GM12878 (cell line): ENCODE measurements at regions not wholly inside any gene's neighbourhood (a gene's known extent, or its start where the extent isn't known, plus 50 kb on each side); places are given as distances from the start of the nearest gene placed in this dataset.

Source experiments
- ATAC-seq: fragments of 200-7000 bp; cut with Tn5 transposase; 3 replicates; pipeline ENCODE4 v1.9.1; 2020; ENCODE audit warnings: mild to moderate bottlenecking, moderate library complexity
- BruUV-seq: library from RNA; stranded (reverse); fragments of 400-500 nt; replicated peaks from 2 replicates; lab custom pipeline; 2021; lab: Mats Ljungman, UMichigan
- CTCF ChIA-PET: fragments of 300-600 bp; sonication (Branson Sonifier 250); formaldehyde crosslinking; extraction: SDS; loops from one replicate; lab custom pipeline; 2021; ENCODE audit warnings: inconsistent platforms; lab: Yijun Ruan, JAX
- POLR2A ChIA-PET: fragments of 350-600 bp; formaldehyde crosslinking; extraction: SDS; loops from one replicate; lab custom pipeline; 2021; ENCODE audit warnings: inconsistent platforms; lab: Charles Lee
- RAD21 ChIA-PET: fragments of 300-600 bp; sonication (Branson Sonifier 250); formaldehyde crosslinking; loops from one replicate; lab custom pipeline; 2023; ENCODE audit warnings: antibody characterized with exemption; ENCODE audit not compliant: unreplicated experiment; lab: Charles Lee
- SMC1A ChIA-PET: fragments of 300-600 bp; sonication (Branson Sonifier 250); formaldehyde crosslinking; loops from one replicate; lab custom pipeline; 2023; ENCODE audit not compliant: unreplicated experiment, uncharacterized antibody; lab: Charles Lee
- DNase-seq: peaks from one replicate; pipeline ENCODE4 v3.0.0-alpha.2; 2011; ENCODE audit warnings: low read depth, low spot score
- FAIRE-seq: peaks from 3 replicates; lab custom pipeline; 2011; peaks lifted over from hg19 to GRCh38; lab: Jason Lieb, UNC
- H2AFZ ChIP-seq: 2 replicates; pipeline ENCODE4 v1.6.0; 2011; ENCODE audit warnings: low read depth, low read length, control low read depth; ENCODE audit not compliant: control insufficient read depth
- H3K27ac ChIP-seq: 2 replicates; pipeline ENCODE4 v1.5.1; 2011; ENCODE audit warnings: control low read depth; ENCODE audit not compliant: control insufficient read depth, insufficient read depth
- H3K27me3 ChIP-seq, 2 experiments: replicated peaks in 1 of 2; 2 replicates each; pipeline versions ENCODE4 v1.6.0 to v1.6.1; 2011; ENCODE audit warnings: low read length in 1 of 2; ENCODE audit not compliant: control insufficient read depth in 2 of 2, insufficient read depth in 2 of 2
- H3K36me3 ChIP-seq, 2 experiments: 2 replicates each; pipeline ENCODE4 v1.5.1; 2011; ENCODE audit warnings: low read length in 1 of 2; ENCODE audit not compliant: control insufficient read depth in 2 of 2, insufficient read depth in 2 of 2
- H3K4me1 ChIP-seq: 2 replicates; pipeline ENCODE4 v1.6.1; 2011; ENCODE audit warnings: mild to moderate bottlenecking, low read length, moderate library complexity, mixed read lengths; ENCODE audit not compliant: control insufficient read depth, insufficient read depth
- H3K4me2 ChIP-seq: 2 replicates; pipeline ENCODE4 v1.6.0; 2011; ENCODE audit warnings: control low read depth; ENCODE audit not compliant: control insufficient read depth, insufficient read depth
- H3K4me3 ChIP-seq: fragments of 200-600 bp; sonication (generic); 2 replicates; pipeline ENCODE4 v1.5.1; 2016
- H3K79me2 ChIP-seq: 2 replicates; pipeline ENCODE4 v1.6.0; 2011; ENCODE audit warnings: low read length; ENCODE audit not compliant: control insufficient read depth, insufficient read depth
- H3K9ac ChIP-seq: 2 replicates; pipeline ENCODE4 v1.8.0; 2011; ENCODE audit warnings: low read length, control low read depth, mixed read lengths; ENCODE audit not compliant: control insufficient read depth, insufficient read depth
- H3K9me3 ChIP-seq: replicated peaks from 3 replicates; pipeline ENCODE4 v1.5.1; 2011; ENCODE audit warnings: mild to moderate bottlenecking, low read length; ENCODE audit not compliant: control insufficient read depth, insufficient read depth
- H4K20me1 ChIP-seq: 2 replicates; pipeline ENCODE4 v1.6.0; 2011; ENCODE audit not compliant: control insufficient read depth, insufficient read depth
- SMAD1 ChIP-seq: fragments of 450-650 bp; IDR thresholded peaks from 2 replicates; pipeline ENCODE4 v1.6.1; 2018; ENCODE audit warnings: mild to moderate bottlenecking, low read depth; ENCODE audit not compliant: partially characterized antibody
- TAF1 ChIP-seq: IDR thresholded peaks from 2 replicates; pipeline ENCODE4 v1.6.1; 2011; ENCODE audit warnings: mild to moderate bottlenecking, low read depth, low read length, borderline replicate concordance
- TCF12 ChIP-seq: IDR thresholded peaks from 2 replicates; pipeline ENCODE4 v1.6.1; 2011; ENCODE audit warnings: low read depth, mild to moderate bottlenecking, low read length
- TCF3 ChIP-seq: IDR thresholded peaks from 2 replicates; pipeline ENCODE4 v1.6.1; 2012; ENCODE audit warnings: low read depth, mild to moderate bottlenecking, low read length, borderline replicate concordance; ENCODE audit not compliant: insufficient read depth
- ZBTB33 ChIP-seq: fragments of 450-650 bp; IDR thresholded peaks from 2 replicates; pipeline ENCODE4 v1.6.1; 2017; ENCODE audit warnings: mild to moderate bottlenecking
- in situ Hi-C: fragments of 300-500 bp; cut with MboI; formaldehyde crosslinking; loops from 9 replicates; pipeline ENCODE4 v1.14.3; 2018; ENCODE audit warnings: mixed read lengths
- intact Hi-C: fragments of 100-400 bp; cut with micrococcal nuclease; formaldehyde crosslinking; loops from one replicate; pipeline ENCODE4 v1.14.2; 2022; ENCODE audit not compliant: unreplicated experiment

DNA sequence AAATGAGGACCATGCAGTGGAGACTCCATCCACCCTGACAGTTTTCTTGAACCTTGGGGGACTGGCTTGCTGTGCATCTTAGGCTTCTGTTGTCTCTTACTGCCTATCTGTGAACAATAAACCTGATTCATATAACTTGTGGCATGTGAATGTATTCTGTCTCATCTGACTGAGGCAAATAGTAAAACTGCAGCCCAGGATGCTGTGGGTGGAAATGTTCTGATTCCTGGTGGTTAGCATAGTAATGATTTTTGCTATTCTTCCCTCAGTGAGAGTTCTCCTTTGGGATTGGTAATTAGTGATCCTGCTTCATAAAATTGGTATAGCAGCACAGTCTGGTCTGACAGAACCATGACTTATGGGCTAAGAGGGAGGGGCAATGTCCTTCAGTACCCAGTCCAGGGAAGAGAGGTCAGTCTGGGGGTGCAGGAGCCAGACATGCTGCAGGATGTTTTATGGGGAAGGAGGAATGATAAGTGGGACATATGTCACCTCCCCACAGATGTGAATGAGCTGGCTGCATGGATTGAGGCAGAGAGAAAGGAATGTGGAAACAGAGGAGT is 147.1 kb downstream of the OR2B2 start:
- RAD21 ChIA-PET: no interaction called here
- Histone ChIP-seq H3K27me3 (no peaks in the 10 kb centered on the region), H3K36me3 (no peaks in the 10 kb centered on the region), H3K79me2 (no peaks in the 10 kb centered on the region), H3K4me3 (no peak overlapping the region), H3K27ac (no peak overlapping the region), H3K4me2 (no peak overlapping the region)
- in situ Hi-C loops (loop anchor here (25.0 kb wide), 1 partner anchor 253 kb away; no protein-coding TSS in a partner anchor), intact Hi-C loops (no loop called here)
- CTCF ChIA-PET: interaction anchor here (0.6 to 13.3 kb wide), 5 partner anchors 7 to 137 kb away, joined by 3 to 193 read pairs (median 3); no protein-coding TSS in a partner anchor
- SMC1A ChIA-PET: interaction anchor here (1.0 to 1.9 kb wide), 4 partner anchors 9 to 24 kb away, joined by 3 to 6 read pairs (median 5); no protein-coding TSS in a partner anchor
- FAIRE-seq (no peak), DNase-seq (no peak)
- TF ChIP-seq TCF12 (no peak), TAF1 (no peak), SMAD1 (no peak), TCF3 (no peak), ZBTB33 (no peak)
- TF ChIP-seq, all 136 proteins: peak for 0
- no peak for ATAC-seq
- no peaks in the 10 kb centered on the region for H3K9me3 ChIP-seq
- BruUV-seq: no TSS peak
- no peak overlapping the region for H2AFZ ChIP-seq
- H3K4me1 ChIP-seq: peaks cover 16% of the 10 kb centered on the region
- POLR2A ChIA-PET: no interaction called here
- H3K9ac ChIP-seq: no peak overlapping the region
- no peaks in the 10 kb centered on the region for H4K20me1 ChIP-seq
